GM12865 (cell line): ENCODE measurements at regions not wholly inside any gene's neighbourhood (a gene's known extent, or its start where the extent isn't known, plus 50 kb on each side); places are given as distances from the start of the nearest gene placed in this dataset.

Experiments
- DNase-seq: peaks from one replicate; pipeline ENCODE4 v3.0.0; 2010; ENCODE audit warnings: low read depth
- H3K4me3 ChIP-seq: 2 replicates; pipeline ENCODE4 v1.5.1; 2011; ENCODE audit warnings: mild to moderate bottlenecking, low read depth, low read length, control low read depth
- CTCF ChIP-seq: IDR thresholded peaks from 2 replicates; pipeline ENCODE4 v1.5.1; 2011; ENCODE audit warnings: low read length, control low read depth, low read depth, inconsistent platforms; ENCODE audit not compliant: insufficient read depth; ENCODE audit errors: missing control alignments

- no peak for DNase-seq
- no peak overlapping the region for H3K4me3 ChIP-seq
- TF ChIP-seq CTCF = no peak
Measured at GRCh38 chr10:3006607-3007006, 60.7 kb upstream of the PFKP start.

- no peak for TF ChIP-seq CTCF
- no peak for DNase-seq
- no peak overlapping the region for H3K4me3 ChIP-seq
Measured at GRCh38 chr10:3006093-3006492, 61.3 kb upstream of the PFKP start.

GRCh38 chr10:3002304-3002703 lies 65.0 kb upstream of the PFKP start:
- H3K4me3 ChIP-seq = no peak overlapping the region
- no peak for DNase-seq
- TF ChIP-seq CTCF = no peak

- H3K4me3 ChIP-seq = no peak overlapping the region
- no peak for DNase-seq
- no peak for TF ChIP-seq CTCF
Measured at GRCh38 chr10:3000048-3000447, 67.3 kb upstream of the PFKP start.

- DNase-seq = no peak
- no peak for TF ChIP-seq CTCF
- no peak overlapping the region for H3K4me3 ChIP-seq
Measured at GRCh38 chr10:2994221-2994961, 73.0 kb upstream of the PFKP start.

- TF ChIP-seq CTCF = no peak
- DNase-seq = no peak
- H3K4me3 ChIP-seq = no peak overlapping the region
Measured at GRCh38 chr10:2993636-2994035, 73.7 kb upstream of the PFKP start.

- no peak for TF ChIP-seq CTCF
- no peak overlapping the region for H3K4me3 ChIP-seq
- DNase-seq = no peak
Measured at GRCh38 chr10:2992401-2993198, 74.7 kb upstream of the PFKP start.
